ENCODE measurements at regions not wholly inside any gene's neighbourhood (a gene's known extent, or its start where the extent isn't known, plus 50 kb on each side); places are given as distances from the start of the nearest gene placed in this dataset.

DNA sequence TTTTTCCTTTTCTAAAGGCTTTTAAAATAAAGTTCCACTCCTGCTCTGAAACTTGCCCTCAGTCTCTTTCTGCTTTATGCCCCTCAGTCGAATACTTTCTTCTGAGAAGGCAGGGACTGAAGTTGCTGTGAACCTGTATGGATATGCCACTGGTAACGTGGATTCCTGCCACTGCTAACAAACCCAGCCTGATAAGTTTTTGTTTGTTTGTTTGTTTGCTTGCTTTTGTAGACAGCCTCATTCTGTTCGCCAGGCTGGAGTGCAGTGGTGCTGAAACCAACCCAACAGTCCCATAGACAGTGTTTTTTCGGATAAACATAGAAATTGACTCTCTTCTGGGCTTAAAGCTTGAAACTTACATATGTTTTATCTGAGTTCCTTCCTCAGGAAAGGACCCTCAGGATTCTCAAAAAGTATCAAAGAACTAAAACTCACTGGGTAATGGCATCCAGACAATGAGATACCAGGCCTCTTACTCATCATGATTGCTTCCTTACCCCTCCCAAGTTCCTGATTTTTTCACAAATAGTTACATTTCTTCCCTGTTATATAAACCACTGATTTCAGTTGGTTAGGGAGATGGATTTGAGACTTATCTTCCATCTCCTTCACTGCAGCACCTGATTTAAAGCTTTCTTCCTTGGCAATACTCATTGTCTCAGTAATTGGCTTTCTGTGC, 273.6 kb downstream of the SDHAF3 start:
- no peak overlapping the region for H2AFZ ChIP-seq (ENCODE audit: control insufficient read depth, low read depth, low read length)
- H3K27me3 ChIP-seq (replicated peaks in 1 of 2; ENCODE audit: control insufficient read depth in 2 of 2, insufficient read depth in 2 of 2, low read length in 1 of 2) = no peaks in the 10 kb centered on the region
- SMC1A ChIA-PET (ENCODE audit: uncharacterized antibody, unreplicated experiment) = no interaction called here
- ATAC-seq = no peak
- BruUV-seq (replicated peaks) = no TSS peak
- H3K4me1 ChIP-seq (ENCODE audit: control insufficient read depth, insufficient read depth, low read length) = no peaks in the 10 kb centered on the region
- H4K20me1 ChIP-seq (ENCODE audit: control insufficient read depth, insufficient read depth) = no peaks in the 10 kb centered on the region
- no peak for DNase-seq (ENCODE audit: low read depth, low spot score)
- RAD21 ChIA-PET (ENCODE audit: unreplicated experiment) = no interaction called here
- no peak overlapping the region for H3K27ac ChIP-seq (ENCODE audit: control insufficient read depth, insufficient read depth)
- CTCF ChIA-PET = no interaction called here
- 1% methylated on average over 4 of the region's 4 CpGs for WGBS (ENCODE audit: insufficient coverage, insufficient replicate concordance, low lambda C conversion rate, missing lambda C conversion rate)
- intact Hi-C loops (cut with micrococcal nuclease; ENCODE audit: unreplicated experiment) = no loop called here
- H3K36me3 ChIP-seq (ENCODE audit: control insufficient read depth in 2 of 2, insufficient read depth in 2 of 2, low read length in 1 of 2) = no peaks in the 10 kb centered on the region
- no peak overlapping the region for H3K4me3 ChIP-seq
- H3K4me2 ChIP-seq (ENCODE audit: control insufficient read depth, insufficient read depth) = no peak overlapping the region
- H3K79me2 ChIP-seq (ENCODE audit: control insufficient read depth, insufficient read depth, low read length) = no peaks in the 10 kb centered on the region
- POLR2A ChIA-PET = no interaction called here
- no peaks in the 10 kb centered on the region for H3K9me3 ChIP-seq (replicated peaks; ENCODE audit: control insufficient read depth, insufficient read depth, low read length)
- FAIRE-seq = no peak
- in situ Hi-C loops (cut with MboI) = no loop called here
- H3K9ac ChIP-seq (ENCODE audit: control insufficient read depth, insufficient read depth, low read length) = no peak overlapping the region
- TF ChIP-seq STAT1 (conservative IDR thresholded peaks at IDR 0.05) (no peak), EED (IDR thresholded peaks at IDR 0.05; ENCODE audit: low read depth) (no peak), ZNF384 (IDR thresholded peaks at IDR 0.05; ENCODE audit: borderline replicate concordance, low read depth, low read length) (no peak), DPF2 (IDR thresholded peaks at IDR 0.05) (no peak), KDM1A (IDR thresholded peaks at IDR 0.05; ENCODE audit: borderline replicate concordance) (no peak), ESRRA (IDR thresholded peaks at IDR 0.05; ENCODE audit: low read length) (no peak), NR2C2 (IDR thresholded peaks at IDR 0.05; ENCODE audit: borderline replicate concordance, control insufficient read depth, insufficient read length, low read depth) (no peak), RFX5 (IDR thresholded peaks at IDR 0.05; ENCODE audit: low read depth, low read length) (no peak), GABPA (IDR thresholded peaks at IDR 0.05; ENCODE audit: low read depth) (no peak), MEF2A (IDR thresholded peaks at IDR 0.05; ENCODE audit: insufficient read depth, low read depth, low read length) (no peak), MXI1 (IDR thresholded peaks at IDR 0.05; ENCODE audit: low read depth, low read length) (no peak)
- TF ChIP-seq, protein P1, sequence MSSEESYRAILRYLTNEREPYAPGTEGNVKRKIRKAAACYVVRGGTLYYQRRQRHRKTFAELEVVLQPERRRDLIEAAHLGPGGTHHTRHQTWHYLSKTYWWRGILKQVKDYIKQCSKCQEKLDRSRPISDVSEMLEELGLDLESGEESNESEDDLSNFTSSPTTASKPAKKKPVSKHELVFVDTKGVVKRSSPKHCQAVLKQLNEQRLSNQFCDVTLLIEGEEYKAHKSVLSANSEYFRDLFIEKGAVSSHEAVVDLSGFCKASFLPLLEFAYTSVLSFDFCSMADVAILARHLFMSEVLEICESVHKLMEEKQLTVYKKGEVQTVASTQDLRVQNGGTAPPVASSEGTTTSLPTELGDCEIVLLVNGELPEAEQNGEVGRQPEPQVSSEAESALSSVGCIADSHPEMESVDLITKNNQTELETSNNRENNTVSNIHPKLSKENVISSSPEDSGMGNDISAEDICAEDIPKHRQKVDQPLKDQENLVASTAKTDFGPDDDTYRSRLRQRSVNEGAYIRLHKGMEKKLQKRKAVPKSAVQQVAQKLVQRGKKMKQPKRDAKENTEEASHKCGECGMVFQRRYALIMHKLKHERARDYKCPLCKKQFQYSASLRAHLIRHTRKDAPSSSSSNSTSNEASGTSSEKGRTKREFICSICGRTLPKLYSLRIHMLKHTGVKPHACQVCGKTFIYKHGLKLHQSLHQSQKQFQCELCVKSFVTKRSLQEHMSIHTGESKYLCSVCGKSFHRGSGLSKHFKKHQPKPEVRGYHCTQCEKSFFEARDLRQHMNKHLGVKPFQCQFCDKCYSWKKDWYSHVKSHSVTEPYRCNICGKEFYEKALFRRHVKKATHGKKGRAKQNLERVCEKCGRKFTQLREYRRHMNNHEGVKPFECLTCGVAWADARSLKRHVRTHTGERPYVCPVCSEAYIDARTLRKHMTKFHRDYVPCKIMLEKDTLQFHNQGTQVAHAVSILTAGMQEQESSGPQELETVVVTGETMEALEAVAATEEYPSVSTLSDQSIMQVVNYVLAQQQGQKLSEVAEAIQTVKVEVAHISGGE (CRISPR knock-in tag; IDR thresholded peaks at IDR 0.05) = no peak
- TF ChIP-seq, protein P2, sequence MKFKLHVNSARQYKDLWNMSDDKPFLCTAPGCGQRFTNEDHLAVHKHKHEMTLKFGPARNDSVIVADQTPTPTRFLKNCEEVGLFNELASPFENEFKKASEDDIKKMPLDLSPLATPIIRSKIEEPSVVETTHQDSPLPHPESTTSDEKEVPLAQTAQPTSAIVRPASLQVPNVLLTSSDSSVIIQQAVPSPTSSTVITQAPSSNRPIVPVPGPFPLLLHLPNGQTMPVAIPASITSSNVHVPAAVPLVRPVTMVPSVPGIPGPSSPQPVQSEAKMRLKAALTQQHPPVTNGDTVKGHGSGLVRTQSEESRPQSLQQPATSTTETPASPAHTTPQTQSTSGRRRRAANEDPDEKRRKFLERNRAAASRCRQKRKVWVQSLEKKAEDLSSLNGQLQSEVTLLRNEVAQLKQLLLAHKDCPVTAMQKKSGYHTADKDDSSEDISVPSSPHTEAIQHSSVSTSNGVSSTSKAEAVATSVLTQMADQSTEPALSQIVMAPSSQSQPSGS (IDR thresholded peaks at IDR 0.05; ENCODE audit: low read length) = no peak
- TF ChIP-seq, protein P3, sequence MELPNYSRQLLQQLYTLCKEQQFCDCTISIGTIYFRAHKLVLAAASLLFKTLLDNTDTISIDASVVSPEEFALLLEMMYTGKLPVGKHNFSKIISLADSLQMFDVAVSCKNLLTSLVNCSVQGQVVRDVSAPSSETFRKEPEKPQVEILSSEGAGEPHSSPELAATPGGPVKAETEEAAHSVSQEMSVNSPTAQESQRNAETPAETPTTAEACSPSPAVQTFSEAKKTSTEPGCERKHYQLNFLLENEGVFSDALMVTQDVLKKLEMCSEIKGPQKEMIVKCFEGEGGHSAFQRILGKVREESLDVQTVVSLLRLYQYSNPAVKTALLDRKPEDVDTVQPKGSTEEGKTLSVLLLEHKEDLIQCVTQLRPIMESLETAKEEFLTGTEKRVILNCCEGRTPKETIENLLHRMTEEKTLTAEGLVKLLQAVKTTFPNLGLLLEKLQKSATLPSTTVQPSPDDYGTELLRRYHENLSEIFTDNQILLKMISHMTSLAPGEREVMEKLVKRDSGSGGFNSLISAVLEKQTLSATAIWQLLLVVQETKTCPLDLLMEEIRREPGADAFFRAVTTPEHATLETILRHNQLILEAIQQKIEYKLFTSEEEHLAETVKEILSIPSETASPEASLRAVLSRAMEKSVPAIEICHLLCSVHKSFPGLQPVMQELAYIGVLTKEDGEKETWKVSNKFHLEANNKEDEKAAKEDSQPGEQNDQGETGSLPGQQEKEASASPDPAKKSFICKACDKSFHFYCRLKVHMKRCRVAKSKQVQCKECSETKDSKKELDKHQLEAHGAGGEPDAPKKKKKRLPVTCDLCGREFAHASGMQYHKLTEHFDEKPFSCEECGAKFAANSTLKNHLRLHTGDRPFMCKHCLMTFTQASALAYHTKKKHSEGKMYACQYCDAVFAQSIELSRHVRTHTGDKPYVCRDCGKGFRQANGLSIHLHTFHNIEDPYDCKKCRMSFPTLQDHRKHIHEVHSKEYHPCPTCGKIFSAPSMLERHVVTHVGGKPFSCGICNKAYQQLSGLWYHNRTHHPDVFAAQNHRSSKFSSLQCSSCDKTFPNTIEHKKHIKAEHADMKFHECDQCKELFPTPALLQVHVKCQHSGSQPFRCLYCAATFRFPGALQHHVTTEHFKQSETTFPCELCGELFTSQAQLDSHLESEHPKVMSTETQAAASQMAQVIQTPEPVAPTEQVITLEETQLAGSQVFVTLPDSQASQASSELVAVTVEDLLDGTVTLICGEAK (IDR thresholded peaks at IDR 0.05; ENCODE audit: borderline replicate concordance) = no peak
- TF ChIP-seq, protein P4, sequence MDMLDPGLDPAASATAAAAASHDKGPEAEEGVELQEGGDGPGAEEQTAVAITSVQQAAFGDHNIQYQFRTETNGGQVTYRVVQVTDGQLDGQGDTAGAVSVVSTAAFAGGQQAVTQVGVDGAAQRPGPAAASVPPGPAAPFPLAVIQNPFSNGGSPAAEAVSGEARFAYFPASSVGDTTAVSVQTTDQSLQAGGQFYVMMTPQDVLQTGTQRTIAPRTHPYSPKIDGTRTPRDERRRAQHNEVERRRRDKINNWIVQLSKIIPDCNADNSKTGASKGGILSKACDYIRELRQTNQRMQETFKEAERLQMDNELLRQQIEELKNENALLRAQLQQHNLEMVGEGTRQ (IDR thresholded peaks at IDR 0.05; ENCODE audit: borderline replicate concordance, low read depth, low read length) = no peak

Measured in GM12878 (cell line).